Dermis microvascular lymphatic vessel endothelial cell (primary cell): ENCODE measurements at regions not wholly inside any gene's neighbourhood (a gene's known extent, or its start where the extent isn't known, plus 50 kb on each side); places are given as distances from the start of the nearest gene placed in this dataset.

ENCODE experiments used
- DNase-seq, 2 donors: peaks; one replicate each; pipeline versions ENCODE4 v3.0.0 to v3.0.0-alpha.2; 2010; ENCODE audit warnings: low read depth in 2 of 2

DNA sequence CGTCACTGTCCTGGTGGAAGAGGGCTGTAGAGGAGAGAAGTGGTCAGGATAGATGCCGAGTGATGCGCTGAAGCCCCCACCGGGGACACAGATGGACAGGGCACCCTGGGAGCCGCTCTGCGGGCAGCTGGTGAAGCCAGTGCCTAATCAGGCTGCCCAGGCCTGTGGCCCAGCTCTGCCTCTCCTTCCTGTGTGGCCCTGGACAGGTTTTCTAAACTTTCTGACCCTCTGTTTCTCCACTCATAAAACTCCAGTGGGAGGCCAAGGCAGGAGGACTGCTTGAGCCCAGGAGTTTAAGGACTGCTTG, 86.1 kb downstream of the C5orf15 start:
- no peak for DNase-seq

- DNase-seq = no peak
Measured at GRCh38 chr5:133881576-133882388, 86.6 kb downstream of the C5orf15 start.

DNA sequence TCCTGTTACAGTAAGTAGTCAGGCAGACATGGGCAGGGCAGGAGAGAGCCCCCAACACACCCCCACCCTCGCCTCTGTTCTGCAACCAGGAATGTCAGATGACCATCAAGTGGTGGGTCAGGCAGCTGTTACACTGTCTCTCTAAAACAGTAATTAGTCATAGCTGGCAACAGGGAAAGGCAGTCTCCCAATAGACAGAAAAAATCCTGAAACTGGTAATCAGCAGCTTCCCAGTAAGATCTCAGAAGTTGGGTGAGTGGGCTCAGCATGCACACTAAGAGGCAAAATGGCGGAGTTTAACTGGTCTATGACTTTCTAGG, 90.2 kb downstream of the C5orf15 start:
- no peak for DNase-seq

DNA sequence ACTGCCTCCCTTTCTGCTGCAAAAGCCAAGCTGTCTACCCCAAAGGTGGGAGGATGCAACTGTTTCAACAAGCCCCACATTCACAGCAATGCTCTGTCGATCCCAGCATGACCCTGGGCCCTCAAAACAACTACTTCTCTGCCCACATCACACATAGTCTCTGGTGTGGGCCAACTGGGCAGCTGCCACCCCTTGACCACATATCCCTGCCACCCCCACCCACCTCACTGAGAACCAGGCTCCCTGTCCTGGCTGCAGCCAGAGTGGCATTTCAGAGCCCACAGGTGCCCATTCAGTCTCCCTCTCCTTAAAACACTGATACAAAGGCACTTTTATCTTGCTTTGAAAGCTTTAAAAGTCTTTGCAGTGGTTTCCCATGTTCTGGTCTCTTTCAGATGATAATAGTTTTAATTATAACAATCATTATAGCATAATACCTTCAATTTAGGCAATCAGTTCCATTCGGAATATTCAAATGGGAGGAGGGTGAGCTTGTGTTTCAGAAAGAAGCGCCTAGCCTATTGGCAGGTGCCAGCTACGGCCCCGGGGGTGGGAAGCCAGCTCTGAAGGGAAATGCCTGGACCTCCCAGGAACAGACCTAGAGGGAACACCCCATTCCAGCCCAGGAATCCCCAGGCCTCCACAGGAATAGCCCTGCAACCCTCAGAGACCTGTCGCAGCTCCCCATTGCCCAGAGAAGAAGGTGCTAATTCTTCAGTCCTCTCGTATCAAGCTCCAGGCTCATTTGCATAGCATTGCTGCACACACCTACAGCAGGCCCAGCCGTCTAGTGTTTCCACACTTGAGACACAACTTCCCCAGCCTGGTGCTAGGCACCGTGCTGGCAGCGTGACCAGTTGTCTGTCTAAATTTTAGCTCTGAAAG, 90.8 kb downstream of the C5orf15 start:
- no peak for DNase-seq

- no peak for DNase-seq
Measured at GRCh38 chr5:133876266-133876665, 92.2 kb downstream of the C5orf15 start.

DNA sequence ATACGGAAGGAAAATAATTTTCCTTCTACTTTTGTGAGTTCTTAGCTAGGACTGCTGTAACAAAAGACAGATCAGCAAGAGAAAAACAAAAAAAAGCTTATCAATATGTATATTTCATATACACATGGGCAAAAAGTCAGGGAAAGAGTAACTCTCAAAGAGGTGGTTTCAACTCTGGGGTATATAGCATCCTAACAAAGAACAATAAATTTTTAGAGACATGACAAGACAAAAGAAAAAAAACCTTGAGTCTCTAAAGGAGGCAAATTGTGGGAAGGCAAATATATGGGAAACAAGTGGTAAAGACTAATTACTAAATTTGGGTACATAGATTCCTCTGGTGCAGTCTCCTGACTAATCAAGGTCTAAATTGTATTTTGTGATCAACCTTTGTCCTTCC, 93.2 kb downstream of the C5orf15 start:
- no peak for DNase-seq

DNA sequence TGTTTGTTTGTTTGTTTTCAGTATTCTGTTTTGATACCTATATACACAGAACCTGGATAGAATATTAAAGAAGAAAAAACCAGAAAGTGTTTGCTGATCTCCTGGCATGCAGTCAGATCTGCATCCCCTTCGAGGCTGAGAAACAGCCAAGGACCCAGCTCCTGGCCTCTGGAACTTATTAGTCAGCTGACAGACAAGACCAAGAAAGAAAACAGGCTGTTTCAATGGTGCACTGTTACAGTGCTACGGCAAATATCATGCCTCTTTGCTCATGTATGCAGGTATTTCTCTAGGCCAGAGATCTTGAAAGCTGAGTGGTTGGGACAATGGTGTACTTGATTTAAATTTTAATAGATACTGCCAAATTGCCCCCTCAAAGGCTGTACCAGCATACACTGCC, 95.0 kb downstream of the C5orf15 start:
- DNase-seq = no peak

DNA sequence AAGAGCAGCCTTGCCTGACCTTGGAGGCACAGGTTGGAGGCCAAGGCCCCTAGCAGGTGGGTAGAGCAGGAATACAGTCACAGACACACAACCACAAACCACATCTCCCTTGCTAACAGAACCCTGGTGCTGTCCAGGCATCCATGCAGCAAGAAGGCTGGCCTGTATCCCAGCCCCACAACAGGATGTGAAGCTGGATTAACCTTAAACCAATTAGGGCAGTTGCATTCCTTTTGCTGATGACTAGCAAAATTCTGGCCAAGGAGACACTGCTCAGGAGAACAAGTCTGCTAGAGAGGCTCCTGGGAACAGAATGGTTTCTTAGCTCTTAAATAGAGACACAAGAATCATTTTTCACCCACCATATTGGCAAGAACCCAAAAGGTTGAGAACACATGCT, 97.8 kb downstream of the C5orf15 start:
- no peak for DNase-seq

DNA sequence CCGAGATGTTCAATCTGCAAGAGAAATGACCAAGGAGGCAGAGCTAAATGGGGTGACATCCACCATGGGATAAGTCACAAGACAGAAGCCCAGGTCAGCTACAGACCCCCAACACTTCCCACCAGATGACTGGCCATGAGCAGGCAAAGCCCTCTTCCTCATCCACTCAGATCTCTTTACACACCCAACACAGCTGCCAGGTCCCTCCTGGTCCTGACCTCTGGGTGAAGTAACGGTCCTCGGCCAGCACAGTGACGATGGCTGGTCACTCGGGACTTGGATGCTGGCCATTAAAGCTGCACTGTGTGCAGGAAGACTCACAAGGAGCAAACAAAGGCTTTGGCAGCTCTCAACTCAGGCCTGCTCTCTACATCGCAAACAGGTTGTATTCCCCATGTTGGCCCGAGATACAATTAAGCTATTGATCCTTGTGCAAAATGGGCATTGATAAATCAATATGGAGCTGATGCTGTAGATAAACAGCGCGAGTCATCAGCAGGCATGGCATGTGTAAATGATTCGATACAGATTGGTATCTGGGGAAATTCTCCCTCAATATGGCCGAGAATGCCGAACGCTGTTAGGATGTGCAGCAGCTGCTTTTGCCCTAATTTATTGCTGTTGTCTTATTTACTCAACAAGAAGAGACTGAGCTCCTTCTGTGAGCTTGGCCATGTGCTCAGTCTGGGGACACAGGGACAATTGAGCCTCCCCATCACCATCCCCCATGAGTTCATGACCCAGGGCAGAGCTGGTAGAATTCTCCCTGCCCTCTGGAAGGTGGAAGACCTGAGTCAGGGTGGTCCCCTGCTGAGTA, 98.7 kb downstream of the C5orf15 start:
- peak in 1 of 2 donors; percentile 11 for DNase-seq

GRCh38 chr5:133868946-133869518, 99.4 kb downstream of the C5orf15 start:
- peak; percentile 41 to 78 for DNase-seq

DNA sequence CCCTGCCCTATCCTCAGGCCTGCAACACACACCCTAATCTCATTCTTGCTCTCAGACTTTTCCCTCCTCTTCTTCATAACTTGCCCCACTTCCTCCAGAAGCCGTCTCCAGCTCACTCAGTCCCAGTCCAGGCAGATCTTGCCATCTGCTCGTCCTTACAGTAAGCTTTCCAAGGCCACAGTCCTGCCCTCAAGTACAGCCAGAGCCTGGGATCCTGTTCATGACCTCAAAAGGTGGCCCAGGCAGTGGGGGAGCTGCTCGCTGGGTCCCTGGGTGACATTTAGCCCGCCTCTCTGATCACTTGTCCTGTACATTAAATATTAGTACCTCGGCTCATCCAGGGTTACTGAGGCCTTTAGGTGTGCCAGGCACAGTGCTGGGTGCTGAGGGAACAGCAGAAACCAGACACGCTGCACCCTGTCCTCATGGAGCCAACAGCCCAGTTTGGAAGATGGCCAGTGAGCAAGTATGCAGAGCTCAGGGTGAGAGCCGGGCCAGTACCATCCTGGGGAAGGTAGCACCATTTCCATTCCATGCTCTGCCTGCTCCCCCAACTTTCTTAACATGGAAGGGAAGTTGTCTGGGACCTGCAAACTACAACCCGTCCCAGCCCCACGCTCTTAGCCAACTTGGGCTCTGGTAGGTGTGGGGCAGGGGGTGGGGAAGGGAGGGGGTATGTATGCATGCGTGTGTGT, 100.4 kb downstream of the C5orf15 start:
- DNase-seq = no peak

- DNase-seq = no peak
Measured at GRCh38 chr5:133867341-133867740, 101.1 kb downstream of the C5orf15 start.

DNA sequence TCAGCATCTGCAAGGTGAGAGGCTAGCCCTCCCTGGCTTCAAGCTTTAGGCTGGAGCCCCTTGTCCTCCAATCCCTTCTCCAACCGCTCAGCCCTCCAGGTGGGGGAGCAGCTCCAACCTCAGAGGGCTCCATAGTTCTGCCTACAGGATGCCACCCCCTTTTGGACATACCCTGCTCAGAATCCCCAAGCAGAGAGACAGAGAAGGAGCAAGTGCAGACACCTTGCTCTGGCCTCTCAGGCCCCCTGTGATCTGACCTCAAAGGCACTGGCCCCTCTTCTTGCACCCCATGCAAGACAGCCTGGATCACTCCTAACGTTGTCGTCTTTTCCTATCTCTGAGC, 101.6 kb downstream of the C5orf15 start:
- DNase-seq = no peak

DNA sequence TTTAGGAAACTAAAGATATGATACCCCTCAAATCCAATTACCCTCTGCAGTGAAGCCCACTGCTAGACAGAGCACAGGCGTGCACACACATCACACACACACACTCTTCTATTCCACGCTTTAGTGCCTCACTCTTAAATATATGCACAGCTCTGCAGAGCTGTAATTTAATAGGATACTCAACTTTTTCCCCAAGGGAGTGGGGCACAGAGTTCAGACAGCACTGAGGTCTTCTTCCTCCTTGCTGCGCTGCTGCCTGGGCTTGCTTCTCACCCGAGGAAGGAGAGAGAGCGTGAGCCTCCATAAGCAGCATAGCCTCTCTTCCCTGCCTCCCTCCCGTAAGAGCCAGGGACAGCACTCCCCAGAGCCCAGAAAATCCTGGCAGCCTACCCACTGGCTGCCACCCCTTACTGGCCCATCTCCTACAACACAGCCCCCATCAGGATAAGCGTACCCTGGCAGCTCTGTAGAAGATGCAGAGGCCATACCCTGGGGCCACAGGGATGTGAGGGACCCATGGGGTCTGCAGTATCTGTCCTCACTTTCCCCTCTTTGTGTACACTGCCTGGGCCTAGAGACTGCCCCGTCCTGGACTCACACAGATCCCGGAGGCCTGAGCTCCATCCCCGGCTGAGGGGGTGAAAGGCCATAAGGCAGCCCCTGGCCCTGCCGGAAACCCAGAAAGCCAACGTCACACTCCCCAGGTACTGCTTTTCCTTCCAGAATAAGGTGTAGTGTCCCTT, 102.1 kb downstream of the C5orf15 start:
- no peak for DNase-seq

DNA sequence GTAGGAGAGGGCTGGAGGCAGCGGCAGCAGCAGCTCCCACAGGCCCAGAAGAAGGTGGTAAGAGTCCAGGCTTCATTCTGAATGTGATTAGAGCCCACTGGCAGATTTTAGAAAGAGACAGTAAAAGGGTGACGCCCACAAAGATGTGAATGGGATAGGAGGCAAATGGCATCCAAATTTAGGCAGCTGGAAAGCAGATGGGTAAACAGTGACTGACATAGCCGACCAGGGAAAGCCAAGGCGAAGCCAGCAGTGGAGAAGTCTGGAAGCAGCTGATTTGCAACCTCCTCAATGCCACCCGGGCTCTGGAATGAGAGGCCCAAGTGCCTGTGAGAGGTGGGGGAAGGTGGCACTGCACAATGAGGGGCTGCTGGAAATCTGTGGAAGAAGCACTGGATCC, 103.3 kb downstream of the C5orf15 start:
- no peak for DNase-seq

DNA sequence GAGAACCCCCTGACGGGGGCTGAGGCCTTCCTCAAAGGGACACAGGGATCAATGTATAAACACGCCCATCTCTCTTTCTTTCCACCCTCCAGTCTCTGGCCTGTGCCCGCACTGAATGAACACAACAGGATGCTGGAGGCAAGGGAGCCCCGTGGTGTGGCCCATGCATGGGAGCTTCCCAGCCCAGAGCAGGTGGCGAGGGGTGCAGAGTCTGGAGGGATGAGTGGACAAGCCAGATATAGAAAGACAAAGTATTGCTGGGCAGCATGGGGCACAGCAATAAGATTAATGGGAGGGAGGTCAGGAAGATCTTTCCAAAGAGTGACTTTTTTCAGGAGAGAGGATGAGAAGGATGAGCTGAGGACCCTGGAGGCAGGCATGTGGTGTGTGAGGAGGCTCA, 103.7 kb downstream of the C5orf15 start:
- no peak for DNase-seq

DNA sequence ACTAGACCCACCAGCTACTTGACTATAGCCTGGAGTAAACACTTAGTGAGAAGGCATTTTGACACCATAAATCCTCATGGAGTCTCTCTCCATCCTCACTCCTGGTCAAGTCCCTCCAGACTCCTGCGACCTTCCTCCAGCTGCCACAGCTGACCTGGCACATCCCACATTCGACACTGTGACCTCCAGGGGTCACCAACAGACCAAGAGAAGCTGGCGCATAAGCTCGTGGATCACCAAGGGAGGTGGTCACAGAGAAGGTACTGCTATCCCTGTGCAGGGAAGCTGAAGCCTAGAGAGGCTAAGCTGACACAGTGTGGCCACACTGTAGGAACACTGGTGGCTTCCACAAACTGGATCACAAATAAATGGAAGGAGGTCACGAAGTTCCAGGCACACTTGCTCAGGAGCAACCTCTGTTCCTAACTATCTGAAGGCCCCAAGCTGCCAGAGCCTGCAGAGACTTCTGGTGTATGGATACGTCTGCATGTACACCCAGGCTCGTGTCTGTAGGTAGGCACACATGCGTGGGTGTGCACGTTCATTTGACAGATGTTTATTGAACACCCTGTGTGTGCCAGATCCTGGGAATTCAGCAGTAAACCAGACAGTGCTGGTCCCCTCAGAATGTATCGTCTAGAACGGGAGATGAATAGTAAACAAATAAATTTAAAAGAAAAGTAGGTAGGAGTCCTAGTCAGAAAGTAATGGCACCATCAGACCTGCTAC, 104.4 kb downstream of the C5orf15 start:
- DNase-seq = no peak

DNA sequence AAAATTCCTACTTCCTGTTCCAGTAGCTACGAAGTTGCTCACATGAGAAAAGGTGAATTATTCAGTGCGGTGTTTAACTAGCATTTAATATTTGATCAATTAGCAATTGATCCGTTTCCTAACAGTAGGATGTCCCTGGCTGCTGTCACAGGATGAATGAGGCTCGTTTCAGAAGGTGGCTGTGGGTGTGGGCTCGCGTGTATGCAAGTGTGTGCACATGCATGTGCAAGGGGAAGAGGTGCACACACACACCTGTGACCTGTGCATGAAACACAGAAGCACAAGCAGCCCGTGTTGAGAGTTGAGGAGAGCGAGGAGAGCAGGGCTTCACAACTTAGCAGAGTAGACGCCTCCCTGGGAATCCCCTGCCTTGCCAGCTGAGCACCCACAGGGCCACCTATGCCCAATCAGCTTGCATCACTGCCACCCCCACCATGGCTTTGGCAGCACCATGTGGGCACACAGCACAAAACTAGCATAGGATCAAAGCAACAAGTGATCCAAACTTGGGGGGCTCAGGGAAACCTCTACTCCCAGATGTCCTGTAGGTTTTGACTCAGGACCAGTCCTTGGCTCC, 107.2 kb downstream of the C5orf15 start:
- no peak for DNase-seq

- DNase-seq = no peak
Measured at GRCh38 chr5:133859073-133859472, 109.4 kb downstream of the C5orf15 start.
